Large intestine (tissue), 3 donors: ENCODE measurements at regions not wholly inside any gene's neighbourhood (a gene's known extent, or its start where the extent isn't known, plus 50 kb on each side); places are given as distances from the start of the nearest gene placed in this dataset.
"Not testable (repeated sequence)": the region's sequence is repeated elsewhere in the genome, so short reads cannot be mapped to it uniquely, and the experiment has no call there.

Source experiments
- DNase-seq, 2 donors: peaks; one replicate each; pipeline versions ENCODE4 v3.0.0 to v3.0.0-alpha.2; 2013
- H3K27ac ChIP-seq: one replicate; pipeline ENCODE4 v1.5.1; 2013; ENCODE audit warnings: low read length
- H3K27me3 ChIP-seq: 2 replicates; pipeline ENCODE4 v1.6.1; 2013; ENCODE audit warnings: low read length; ENCODE audit not compliant: control insufficient read depth, insufficient read depth
- H3K36me3 ChIP-seq: 2 replicates; pipeline ENCODE4 v1.6.1; 2013; ENCODE audit warnings: low read length; ENCODE audit not compliant: control insufficient read depth, insufficient read depth
- H3K4me1 ChIP-seq: one replicate; pipeline ENCODE4 v1.6.1; 2013; ENCODE audit warnings: low read length; ENCODE audit not compliant: control insufficient read depth, insufficient read depth
- H3K4me3 ChIP-seq: one replicate; pipeline ENCODE4 v1.5.1; 2013; ENCODE audit warnings: low read length
- H3K9me3 ChIP-seq: one replicate; pipeline ENCODE4 v1.6.1; 2013; ENCODE audit warnings: mild to moderate bottlenecking, low read depth, low read length, moderate library complexity; ENCODE audit not compliant: control insufficient read depth
- WGBS: methylation state at CpG from one replicate; pipeline ENCODE4 v1.1.5; 2013; ENCODE audit warnings: low lambda C conversion rate; ENCODE audit not compliant: insufficient coverage; 5-methylcytosine and 5-hydroxymethylcytosine counted together

DNA sequence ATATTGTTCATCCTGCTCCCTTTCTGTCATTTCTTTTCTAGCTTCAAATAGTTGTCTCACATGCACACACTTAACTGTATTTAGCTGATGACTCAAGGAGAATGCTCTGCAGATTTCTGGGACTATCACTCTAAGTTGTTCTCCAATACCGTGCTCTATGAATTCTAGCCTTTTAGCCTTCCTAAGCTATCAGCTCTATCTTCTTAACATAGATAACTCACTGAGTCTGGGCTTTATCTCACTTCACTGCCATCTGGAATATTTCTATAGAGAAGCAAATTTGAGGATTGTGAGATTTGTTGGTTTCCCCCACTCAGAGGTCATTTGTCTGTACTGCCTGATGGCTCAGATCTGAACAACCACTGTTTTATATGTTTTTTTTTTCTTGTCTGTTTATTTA is 369.7 kb downstream of the TUSC1 start:
- H3K36me3 ChIP-seq, result no peaks in the 10 kb centered on the region
- no peak overlapping the region for H3K27ac ChIP-seq
- H3K4me3 ChIP-seq, result no peak overlapping the region
- no peaks in the 10 kb centered on the region for H3K4me1 ChIP-seq
- no peak for DNase-seq
- 83% methylated on average over 1 of the region's 1 CpG for WGBS
- no peaks in the 10 kb centered on the region for H3K27me3 ChIP-seq
- H3K9me3 ChIP-seq, result no peaks in the 10 kb centered on the region

DNA sequence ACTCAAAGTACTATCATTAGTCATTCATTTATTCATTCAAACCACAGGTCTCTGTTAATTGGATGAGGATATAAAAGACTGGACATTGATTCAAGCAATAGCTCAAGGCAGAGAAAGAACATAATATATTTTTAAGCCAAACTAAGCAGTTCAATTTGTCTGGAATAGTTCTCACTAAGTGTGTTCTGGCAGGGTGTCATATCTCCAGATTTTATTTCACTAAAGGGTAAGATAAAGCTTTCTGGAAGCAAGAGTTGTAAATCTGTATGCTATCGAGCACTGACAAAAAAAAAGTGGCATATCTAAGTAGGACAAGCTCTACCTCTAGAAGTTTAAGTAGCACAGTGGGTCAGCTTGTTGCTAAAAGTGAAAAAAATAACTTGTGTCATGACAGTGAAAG is 375.6 kb downstream of the TUSC1 start:
- H3K27ac ChIP-seq, result no peak overlapping the region
- no peaks in the 10 kb centered on the region for H3K9me3 ChIP-seq
- no peak overlapping the region for H3K4me3 ChIP-seq
- H3K27me3 ChIP-seq, result no peaks in the 10 kb centered on the region
- H3K36me3 ChIP-seq, result no peaks in the 10 kb centered on the region
- DNase-seq, result no peak
- 67% methylated on average over 1 of the region's 1 CpG for WGBS
- H3K4me1 ChIP-seq, result no peaks in the 10 kb centered on the region

DNA sequence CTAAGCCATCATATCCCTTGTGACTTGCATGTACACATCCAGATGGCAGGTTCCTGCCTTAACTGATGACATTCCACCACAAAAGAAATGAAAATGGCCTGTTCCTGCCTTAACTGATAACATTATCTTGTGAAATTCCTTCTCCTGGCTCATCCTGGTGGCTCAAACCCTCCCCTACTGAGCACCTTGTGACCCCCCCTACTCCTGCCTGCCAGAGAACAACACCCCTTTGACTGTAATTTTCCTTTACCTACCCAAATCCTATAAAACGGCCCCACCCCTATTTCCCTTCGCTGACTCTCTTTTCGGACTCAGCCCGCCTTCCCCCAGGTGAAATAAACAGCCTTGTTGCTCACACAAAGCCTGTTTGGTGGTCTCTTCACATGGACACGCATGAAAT is 390.0 kb downstream of the TUSC1 start:
- not testable (repeated sequence) for H3K4me3 ChIP-seq, H3K27ac ChIP-seq, H3K9me3 ChIP-seq, H3K27me3 ChIP-seq, H3K36me3 ChIP-seq, H3K4me1 ChIP-seq, DNase-seq
- WGBS, result no CpG with 5 or more reads among the region's 5 CpGs

DNA sequence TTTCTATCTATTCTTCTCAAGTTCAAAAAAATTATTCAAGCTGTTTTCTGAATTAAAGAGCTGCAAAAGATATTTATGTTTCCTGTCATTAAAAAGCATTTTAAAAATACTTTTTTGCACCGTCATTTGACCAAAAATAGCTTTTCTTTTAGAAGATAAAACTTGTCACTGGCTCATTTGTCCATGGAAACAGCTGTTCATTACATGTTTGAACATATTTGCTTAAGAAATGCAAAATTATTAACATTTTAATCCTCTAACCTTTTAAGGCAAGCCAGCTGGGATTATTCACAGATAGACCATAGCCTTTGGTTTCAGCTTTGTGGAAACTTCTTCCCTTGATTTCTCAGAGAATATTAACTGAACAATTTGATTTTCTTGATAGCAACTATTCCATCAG is 393.9 kb downstream of the TUSC1 start:
- Histone ChIP-seq H3K9me3 (no peaks in the 10 kb centered on the region), H3K27ac (no peak overlapping the region), H3K4me1 (no peaks in the 10 kb centered on the region), H3K27me3 (no peaks in the 10 kb centered on the region), H3K4me3 (no peak overlapping the region), H3K36me3 (no peaks in the 10 kb centered on the region)
- WGBS, result 64% methylated on average over 1 of the region's 1 CpG
- no peak for DNase-seq

DNA sequence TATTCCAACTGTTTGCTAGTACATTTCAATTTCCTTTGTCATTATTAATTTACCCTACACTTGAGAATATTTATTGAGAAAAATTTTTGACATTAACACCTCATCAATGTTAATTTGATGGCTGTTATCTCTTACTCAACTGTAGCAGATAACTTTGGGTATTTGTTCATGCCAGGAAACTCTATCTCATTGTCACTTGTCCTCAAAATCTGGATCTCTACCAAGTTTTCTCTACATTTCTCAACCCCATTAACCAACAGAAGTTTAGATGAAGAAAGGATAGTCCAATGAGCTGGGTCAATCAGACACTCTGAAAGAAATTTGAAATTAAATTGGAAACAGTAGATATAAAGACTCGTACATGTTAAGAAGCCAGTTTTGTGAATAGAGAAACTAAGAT is 395.3 kb downstream of the TUSC1 start:
- no peaks in the 10 kb centered on the region for H3K9me3 ChIP-seq
- no peaks in the 10 kb centered on the region for H3K36me3 ChIP-seq
- H3K27ac ChIP-seq, result no peak overlapping the region
- no peaks in the 10 kb centered on the region for H3K4me1 ChIP-seq
- no peak overlapping the region for H3K4me3 ChIP-seq
- H3K27me3 ChIP-seq, result no peaks in the 10 kb centered on the region
- DNase-seq, result no peak
- WGBS, result 100% methylated on average over 1 of the region's 1 CpG

DNA sequence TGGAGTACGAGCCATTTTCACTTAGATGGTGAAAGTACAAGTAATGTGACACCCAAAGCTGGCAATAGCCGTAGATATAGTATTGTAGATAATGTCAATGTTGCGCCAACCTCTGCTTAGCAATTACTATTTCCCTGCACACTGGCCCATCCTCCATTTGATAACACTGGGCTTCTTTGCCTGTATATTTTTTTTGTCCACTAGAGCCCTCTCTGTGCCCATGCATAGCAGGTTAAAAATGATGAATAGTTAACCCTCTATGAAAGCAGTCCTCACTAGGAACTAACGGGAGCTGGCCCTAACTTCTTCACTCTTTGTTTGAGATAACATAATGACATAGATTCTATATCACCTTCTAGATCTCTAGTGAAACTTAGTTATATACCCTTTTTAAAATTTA is 416.8 kb downstream of the TUSC1 start:
- H3K4me1 ChIP-seq, result no peaks in the 10 kb centered on the region
- H3K36me3 ChIP-seq, result no peaks in the 10 kb centered on the region
- H3K27me3 ChIP-seq, result no peaks in the 10 kb centered on the region
- DNase-seq, result no peak
- 100% methylated on average over 1 of the region's 4 CpGs for WGBS
- H3K4me3 ChIP-seq, result no peak overlapping the region
- no peaks in the 10 kb centered on the region for H3K9me3 ChIP-seq
- no peak overlapping the region for H3K27ac ChIP-seq

DNA sequence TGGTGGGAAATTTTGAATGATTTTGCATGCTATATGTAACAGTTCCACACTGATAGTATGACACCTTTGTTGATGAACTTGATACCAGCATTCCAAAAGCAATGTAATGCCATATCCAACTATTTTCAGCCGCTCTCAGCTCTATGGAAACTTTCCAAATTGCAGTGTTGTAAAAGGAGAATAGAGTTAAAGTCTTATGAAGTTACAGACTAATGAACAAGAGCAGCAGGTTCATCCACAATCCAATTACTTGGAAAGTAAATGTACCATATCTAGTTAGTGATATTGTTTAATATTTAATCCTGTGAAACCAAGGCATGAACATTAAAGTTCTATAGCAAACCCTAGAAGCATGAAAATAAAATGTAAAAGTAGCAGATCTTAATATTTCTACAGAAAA is 418.2 kb downstream of the TUSC1 start:
- WGBS, result no CpG with 5 or more reads among the region's 1 CpG

DNA sequence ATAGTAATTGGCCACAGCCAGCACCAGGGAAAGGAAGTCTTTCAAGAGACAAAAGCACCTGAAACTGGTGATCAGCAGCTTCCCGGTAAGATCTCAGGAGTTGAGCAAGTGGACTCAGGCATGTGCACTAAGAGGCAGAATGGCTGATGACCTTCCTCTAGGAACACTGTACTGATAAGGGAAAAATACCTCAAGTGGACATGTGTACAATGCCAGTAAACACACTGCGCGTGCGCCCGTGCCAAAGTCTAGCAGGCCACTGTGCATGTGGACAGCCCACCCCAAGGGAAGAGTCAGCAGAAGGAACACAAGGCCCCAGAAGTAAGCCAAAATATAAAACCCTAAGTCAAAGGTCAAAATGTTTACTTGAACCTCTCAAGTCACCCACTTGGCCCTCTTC is 423.0 kb downstream of the TUSC1 start:
- Histone ChIP-seq H3K4me3 (no peak overlapping the region), H3K36me3 (no peaks in the 10 kb centered on the region), H3K4me1 (no peaks in the 10 kb centered on the region), H3K27ac (no peak overlapping the region), H3K27me3 (no peaks in the 10 kb centered on the region), H3K9me3 (no peaks in the 10 kb centered on the region)
- DNase-seq, result no peak
- WGBS, result 80% methylated on average over 3 of the region's 5 CpGs

More for the DNA sequence above, 418.2 kb downstream of the TUSC1 start:
- H3K4me1 ChIP-seq, result no peaks in the 10 kb centered on the region
- H3K27ac ChIP-seq, result no peak overlapping the region
- no peak overlapping the region for H3K4me3 ChIP-seq
- H3K36me3 ChIP-seq, result no peaks in the 10 kb centered on the region
- H3K27me3 ChIP-seq, result no peaks in the 10 kb centered on the region
- no peaks in the 10 kb centered on the region for H3K9me3 ChIP-seq
- DNase-seq, result no peak

DNA sequence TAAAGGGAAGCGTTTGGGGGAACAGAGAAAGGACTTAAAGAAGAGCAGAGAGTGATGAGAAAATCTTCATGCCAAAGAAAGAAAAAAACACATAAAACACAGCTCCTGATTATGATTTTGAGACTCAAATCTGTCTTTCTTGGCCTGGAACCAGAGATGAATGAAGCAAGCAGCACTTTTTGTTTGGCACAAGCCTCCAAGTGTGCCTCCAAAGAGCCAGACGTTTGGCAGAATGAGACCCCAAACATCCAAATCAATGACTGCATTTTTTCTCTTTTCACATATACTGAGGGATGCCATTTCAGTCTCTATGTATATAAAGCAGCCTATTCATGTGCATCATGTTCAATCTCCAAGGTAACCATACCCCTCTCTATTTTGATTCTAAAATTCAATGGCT is 424.2 kb downstream of the TUSC1 start:
- Histone ChIP-seq H3K27me3 (no peaks in the 10 kb centered on the region), H3K4me1 (no peaks in the 10 kb centered on the region), H3K27ac (no peak overlapping the region), H3K9me3 (no peaks in the 10 kb centered on the region), H3K36me3 (no peaks in the 10 kb centered on the region), H3K4me3 (no peak overlapping the region)
- 88% methylated on average over 1 of the region's 2 CpGs for WGBS
- no peak for DNase-seq

DNA sequence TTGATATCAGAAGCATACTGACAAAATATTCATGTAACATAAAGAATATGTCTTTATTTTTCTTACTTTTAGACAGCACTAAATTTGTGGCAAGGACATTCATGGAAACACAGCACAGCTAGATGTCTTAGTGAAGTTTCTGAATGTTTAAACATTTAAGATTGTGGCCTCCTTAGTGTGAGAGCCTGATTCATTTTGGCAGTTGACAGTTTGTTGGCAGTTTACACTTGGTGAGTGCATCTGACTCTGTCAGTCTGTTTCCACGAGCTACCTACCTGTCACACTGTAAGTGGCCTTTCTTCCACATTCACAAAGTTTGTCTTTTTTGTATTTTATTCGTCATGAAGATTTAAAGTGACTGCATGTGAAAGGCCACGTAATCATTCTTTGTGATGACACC is 436.8 kb downstream of the TUSC1 start:
- Histone ChIP-seq H3K4me3 (no peak overlapping the region), H3K36me3 (no peaks in the 10 kb centered on the region), H3K4me1 (no peaks in the 10 kb centered on the region), H3K27me3 (no peaks in the 10 kb centered on the region), H3K9me3 (no peaks in the 10 kb centered on the region), H3K27ac (no peak overlapping the region)
- DNase-seq, result no peak
- 89% methylated on average over 2 of the region's 3 CpGs for WGBS

DNA sequence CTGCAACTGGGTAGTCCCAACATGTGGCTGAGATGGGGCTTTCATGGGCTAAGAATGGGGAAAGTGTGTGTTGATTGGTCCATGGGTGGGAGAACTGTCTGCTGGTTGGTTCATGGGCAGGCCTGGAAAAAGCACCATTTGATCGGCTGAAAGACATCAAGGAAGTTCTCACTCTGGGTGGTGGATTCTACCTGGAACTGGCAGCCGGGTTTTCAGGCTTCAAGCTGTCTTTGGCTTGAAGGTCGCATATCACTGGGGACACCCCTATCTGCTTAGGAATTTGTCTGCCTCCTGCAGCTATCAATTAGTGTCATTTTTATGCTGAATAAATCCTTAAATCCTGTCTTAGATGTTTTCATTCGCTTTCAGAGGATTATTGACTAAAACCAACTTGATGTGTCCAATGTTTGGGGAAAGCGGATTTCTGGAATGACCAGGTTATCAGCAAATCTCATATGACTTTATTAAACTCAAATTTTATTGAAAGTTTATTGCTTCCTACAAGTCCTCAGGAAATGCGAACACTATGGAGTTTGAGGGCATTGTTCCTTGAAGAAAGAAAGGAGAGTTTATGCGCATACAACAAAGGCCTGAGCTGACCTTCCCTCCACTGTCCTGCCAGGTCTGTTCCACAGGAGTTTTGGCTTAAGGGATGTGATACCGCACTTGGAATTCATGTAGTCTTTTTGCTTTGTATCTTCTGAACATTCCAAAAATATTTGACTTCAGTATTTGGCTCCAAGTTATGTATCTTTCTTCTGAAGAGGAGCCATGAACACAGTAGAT is 451.1 kb downstream of the TUSC1 start:
- peaks cover 5% of the 10 kb centered on the region for H3K9me3 ChIP-seq
- H3K27me3 ChIP-seq, result no peaks in the 10 kb centered on the region
- no CpG with 5 or more reads among the region's 8 CpGs for WGBS
- no peak overlapping the region for H3K27ac ChIP-seq
- no peaks in the 10 kb centered on the region for H3K4me1 ChIP-seq
- no peaks in the 10 kb centered on the region for H3K36me3 ChIP-seq
- peak in 1 of 2 donors; percentile 3 for DNase-seq
- no peak overlapping the region for H3K4me3 ChIP-seq
